MCF 10A (cell line): ENCODE measurements at regions not wholly inside any gene's neighbourhood (a gene's known extent, or its start where the extent isn't known, plus 50 kb on each side); places are given as distances from the start of the nearest gene placed in this dataset.
"Not testable (repeated sequence)": the region's sequence is repeated elsewhere in the genome, so short reads cannot be mapped to it uniquely, and the experiment has no call there.

Experiments used
- BruUV-seq: library from RNA; stranded (reverse); fragments of 400-500 nt; replicated peaks from 2 replicates; lab custom pipeline; 2021; lab: Mats Ljungman, UMichigan
- CTCF ChIA-PET: fragments of 300-600 bp; sonication (Branson Sonifier 250); formaldehyde crosslinking; extraction: SDS; loops from one replicate; lab custom pipeline; 2021; ENCODE audit warnings: antibody characterized with exemption, inconsistent platforms; lab: Yijun Ruan, JAX
- POLR2A ChIA-PET: fragments of 300-600, 350-650 bp; sonication (Branson Sonifier 250); formaldehyde crosslinking; extraction: SDS; loops from one replicate; lab custom pipeline; 2020; ENCODE audit warnings: antibody characterized with exemption, inconsistent platforms; lab: Yijun Ruan, JAX
- DNase-seq: peaks from one replicate; pipeline ENCODE4 v3.0.0-alpha.2; 2018; ENCODE audit not compliant: unreplicated experiment
- H3K27ac Mint-ChIP-seq: one replicate; pipeline ENCODE4 v1.8.0; 2022; ENCODE audit warnings: mild to moderate bottlenecking, low read depth, mixed read lengths; ENCODE audit not compliant: unreplicated experiment
- H3K27me3 Mint-ChIP-seq: one replicate; pipeline ENCODE4 v1.8.0; 2022; ENCODE audit warnings: mixed read lengths; ENCODE audit not compliant: insufficient read depth, unreplicated experiment
- H3K36me3 Mint-ChIP-seq: one replicate; pipeline ENCODE4 v1.8.0; 2022; ENCODE audit warnings: mild to moderate bottlenecking, moderate library complexity, mixed read lengths; ENCODE audit not compliant: insufficient read depth, unreplicated experiment
- H3K4me1 Mint-ChIP-seq: one replicate; pipeline ENCODE4 v1.8.0; 2022; ENCODE audit warnings: mixed read lengths; ENCODE audit not compliant: insufficient read depth, unreplicated experiment
- H3K4me3 Mint-ChIP-seq: one replicate; pipeline ENCODE4 v1.8.0; 2022; ENCODE audit warnings: mild to moderate bottlenecking, moderate library complexity, mixed read lengths; ENCODE audit not compliant: unreplicated experiment
- H3K9me3 Mint-ChIP-seq: one replicate; pipeline ENCODE4 v1.8.0; 2022; ENCODE audit warnings: mixed read lengths; ENCODE audit not compliant: unreplicated experiment
- intact Hi-C: fragments of 100-400 bp; cut with micrococcal nuclease; formaldehyde crosslinking; loops from 2 replicates; pipeline ENCODE4 v1.14.1; 2022
- TF ChIP-seq, protein P1 (sequence below): fragments of 200-600 bp; IDR thresholded peaks from one replicate; pipeline ENCODE4 v1.8.0; 2022; ENCODE audit warnings: antibody characterized with exemption, mild to moderate bottlenecking; ENCODE audit not compliant: unreplicated experiment

DNA sequence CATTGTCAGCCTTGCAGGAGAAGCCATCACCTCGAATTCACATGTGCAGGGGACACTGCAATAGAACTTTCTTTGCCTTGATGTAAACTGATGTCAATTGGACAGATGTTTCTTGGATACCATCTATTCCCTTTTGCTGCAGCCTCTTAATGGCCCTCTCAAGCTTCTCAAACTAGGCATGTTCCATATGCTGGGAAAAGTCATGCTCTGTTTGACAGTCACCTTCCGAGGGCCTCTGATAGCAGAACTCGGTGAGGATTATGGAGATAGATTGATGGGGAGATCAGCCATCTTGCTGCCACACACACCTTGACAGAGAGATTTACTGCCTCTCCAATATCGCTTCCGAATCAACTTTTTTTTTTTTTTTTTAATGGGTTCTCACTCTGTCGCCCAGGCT is 145.8 kb upstream of the NUDT4 start:
- ChIA-PET CTCF (no interaction called here), POLR2A (no interaction called here)
- intact Hi-C loops: no loop called here
- TF ChIP-seq, protein P1, sequence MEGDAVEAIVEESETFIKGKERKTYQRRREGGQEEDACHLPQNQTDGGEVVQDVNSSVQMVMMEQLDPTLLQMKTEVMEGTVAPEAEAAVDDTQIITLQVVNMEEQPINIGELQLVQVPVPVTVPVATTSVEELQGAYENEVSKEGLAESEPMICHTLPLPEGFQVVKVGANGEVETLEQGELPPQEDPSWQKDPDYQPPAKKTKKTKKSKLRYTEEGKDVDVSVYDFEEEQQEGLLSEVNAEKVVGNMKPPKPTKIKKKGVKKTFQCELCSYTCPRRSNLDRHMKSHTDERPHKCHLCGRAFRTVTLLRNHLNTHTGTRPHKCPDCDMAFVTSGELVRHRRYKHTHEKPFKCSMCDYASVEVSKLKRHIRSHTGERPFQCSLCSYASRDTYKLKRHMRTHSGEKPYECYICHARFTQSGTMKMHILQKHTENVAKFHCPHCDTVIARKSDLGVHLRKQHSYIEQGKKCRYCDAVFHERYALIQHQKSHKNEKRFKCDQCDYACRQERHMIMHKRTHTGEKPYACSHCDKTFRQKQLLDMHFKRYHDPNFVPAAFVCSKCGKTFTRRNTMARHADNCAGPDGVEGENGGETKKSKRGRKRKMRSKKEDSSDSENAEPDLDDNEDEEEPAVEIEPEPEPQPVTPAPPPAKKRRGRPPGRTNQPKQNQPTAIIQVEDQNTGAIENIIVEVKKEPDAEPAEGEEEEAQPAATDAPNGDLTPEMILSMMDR: no peak
- DNase-seq: no peak
- no peak overlapping the region for H3K27ac Mint-ChIP-seq
- no peaks in the 10 kb centered on the region for H3K36me3 Mint-ChIP-seq
- H3K4me3 Mint-ChIP-seq: no peak overlapping the region
- H3K27me3 Mint-ChIP-seq: no peaks in the 10 kb centered on the region
- H3K4me1 Mint-ChIP-seq: peaks cover 23% of the 10 kb centered on the region
- BruUV-seq: no TSS peak
- no peaks in the 10 kb centered on the region for H3K9me3 Mint-ChIP-seq

DNA sequence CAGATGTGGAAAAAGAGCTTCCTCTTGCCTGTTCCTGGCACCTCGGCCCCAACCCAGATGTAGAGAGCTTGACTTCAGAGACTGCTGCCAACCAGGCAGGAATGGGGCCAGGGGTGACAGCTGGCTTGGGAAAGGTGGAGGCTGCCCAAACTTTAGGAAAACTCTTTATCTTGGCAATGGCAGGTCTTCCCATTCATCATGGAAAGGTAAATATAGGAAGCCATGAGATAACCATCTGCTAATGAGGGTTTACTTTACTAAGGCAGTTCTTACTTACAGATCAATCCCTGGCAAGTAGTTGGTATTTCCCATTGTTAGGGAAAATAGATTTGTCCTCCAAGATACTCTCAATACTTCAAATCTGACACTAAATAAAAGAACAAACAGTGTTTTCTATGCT is 143.1 kb upstream of the NUDT4 start:
- Mint-ChIP-seq H3K9me3 (peaks cover 3% of the 10 kb centered on the region), H3K27ac (no peak overlapping the region), H3K36me3 (no peaks in the 10 kb centered on the region), H3K4me1 (peaks cover 24% of the 10 kb centered on the region), H3K27me3 (no peaks in the 10 kb centered on the region), H3K4me3 (no peak overlapping the region)
- no peak for DNase-seq
- no TSS peak for BruUV-seq
- ChIA-PET POLR2A (interaction anchor here (0.9 to 1.1 kb wide), 2 partner anchors 9 to 60 kb away, joined by 3 to 7 read pairs; no protein-coding TSS in a partner anchor), CTCF (interaction anchor here (0.6 to 0.7 kb wide), 2 partner anchors 77 to 1529 kb away, joined by 3 read pairs; no protein-coding TSS in a partner anchor)
- intact Hi-C loops: no loop called here
- TF ChIP-seq, protein P1: no peak

DNA sequence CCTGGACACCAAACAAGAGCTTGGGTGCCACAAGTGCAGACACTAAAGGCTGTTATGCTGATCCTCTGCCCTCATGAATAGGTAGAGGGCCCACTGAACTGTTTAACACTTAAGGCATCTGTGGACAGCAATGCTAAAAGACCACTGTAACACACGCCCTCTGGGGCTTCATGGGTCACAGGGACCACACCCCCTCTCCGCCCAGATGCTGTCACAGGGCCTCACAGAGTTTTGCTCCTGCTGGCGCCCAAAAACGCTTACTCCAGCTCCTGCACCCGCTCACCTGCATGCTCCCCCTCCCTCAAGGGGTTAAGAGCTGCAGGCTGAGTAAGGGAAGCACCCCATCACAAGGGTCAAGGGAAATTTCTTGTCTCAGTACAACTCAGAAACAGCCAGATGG is 141.8 kb upstream of the NUDT4 start:
- TF ChIP-seq, protein P1: no peak
- Mint-ChIP-seq H3K4me3 (no peak overlapping the region), H3K27ac (no peak overlapping the region), H3K4me1 (peaks cover 16% of the 10 kb centered on the region), H3K9me3 (peaks cover 7% of the 10 kb centered on the region), H3K27me3 (no peaks in the 10 kb centered on the region), H3K36me3 (no peaks in the 10 kb centered on the region)
- DNase-seq: no peak
- CTCF ChIA-PET: interaction anchor here (0.7 kb wide), 1 partner anchor 8 kb away, joined by 3 read pairs; no protein-coding TSS in a partner anchor
- POLR2A ChIA-PET: no interaction called here
- intact Hi-C loops: no loop called here
- BruUV-seq: no TSS peak

DNA sequence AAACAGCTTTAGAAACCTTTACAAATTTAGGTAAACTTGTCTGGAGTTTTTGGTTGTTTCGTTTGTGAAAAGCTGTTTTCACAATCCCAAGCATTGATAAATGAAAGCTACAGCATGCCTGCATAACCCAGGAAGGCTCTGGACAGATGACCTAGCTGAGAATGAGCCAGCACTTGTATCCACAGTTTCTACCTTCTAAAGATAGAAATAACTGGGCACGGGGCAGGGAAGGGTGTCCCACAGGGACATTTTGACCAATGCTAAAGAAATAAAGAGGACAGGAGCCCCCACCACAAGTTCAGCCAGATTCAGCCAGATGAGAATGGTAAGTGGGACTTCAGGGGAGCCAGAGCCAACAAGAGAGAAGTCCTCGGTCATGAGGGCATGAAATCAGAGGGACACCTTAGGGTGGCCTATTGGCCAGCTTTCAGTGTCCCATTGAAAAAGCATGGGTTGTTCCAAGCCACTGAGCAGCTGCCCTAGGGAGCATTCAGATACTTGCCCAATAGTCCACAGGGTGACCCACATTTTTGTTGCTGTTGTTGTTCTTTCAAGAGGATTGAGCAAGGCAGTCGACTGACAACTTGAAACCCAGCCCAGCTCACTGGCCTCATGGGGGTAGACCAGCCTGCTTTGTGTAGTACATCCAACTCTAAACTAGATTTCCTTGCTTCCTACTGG is 140.3 kb upstream of the NUDT4 start:
- TF ChIP-seq, protein P1: no peak
- Mint-ChIP-seq H3K27me3 (no peaks in the 10 kb centered on the region), H3K9me3 (peaks cover 7% of the 10 kb centered on the region), H3K36me3 (no peaks in the 10 kb centered on the region), H3K4me3 (no peak overlapping the region), H3K27ac (no peak overlapping the region), H3K4me1 (peaks cover 16% of the 10 kb centered on the region)
- POLR2A ChIA-PET: interaction anchor here (0.7 to 2.2 kb wide), 3 partner anchors 15 to 110 kb away, joined by 3 to 5 read pairs (median 4); no protein-coding TSS in a partner anchor
- intact Hi-C loops: no loop called here
- CTCF ChIA-PET: interaction anchor here (0.8 to 1.5 kb wide), 2 partner anchors 21 to 250 kb away, joined by 3 to 5 read pairs; no protein-coding TSS in a partner anchor
- peak; percentile 64 for DNase-seq
- BruUV-seq: no TSS peak

DNA sequence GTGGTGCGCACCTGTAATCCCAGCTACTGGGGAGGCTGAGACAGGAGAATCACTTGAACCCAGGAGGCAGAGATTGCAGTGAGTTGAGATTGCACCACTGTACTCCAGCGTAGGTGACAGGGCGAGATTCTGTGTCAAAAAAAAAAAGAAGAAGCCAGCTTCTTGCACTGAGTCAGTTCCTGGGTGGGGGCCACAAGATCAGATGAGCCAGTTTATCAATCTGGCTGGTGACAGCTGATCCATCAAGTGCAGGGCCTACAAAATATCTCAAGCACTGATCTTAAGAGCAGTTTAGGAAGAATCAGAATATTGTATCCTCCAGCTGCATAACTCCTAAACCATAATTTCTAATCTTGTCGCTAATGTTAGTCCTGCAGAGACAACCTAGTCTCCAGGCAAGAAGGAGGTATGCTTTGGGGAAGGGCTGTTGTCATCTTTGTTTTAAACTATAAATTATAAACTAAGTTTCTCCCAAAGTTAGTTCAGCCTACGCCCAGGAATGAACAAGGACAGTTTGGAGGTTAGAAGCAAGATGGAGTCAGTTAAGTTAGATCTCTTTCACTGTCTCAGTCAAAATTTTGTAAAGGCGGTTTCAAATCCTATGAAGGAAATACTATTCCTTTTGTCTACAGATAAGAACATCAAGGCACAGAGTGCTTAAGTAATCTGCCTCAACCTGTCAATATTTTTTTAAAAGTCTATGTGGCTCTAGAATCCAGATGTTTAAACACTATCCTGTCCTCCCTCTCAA is 139.0 kb upstream of the NUDT4 start:
- ChIA-PET POLR2A (interaction anchor here (0.9 to 2.2 kb wide), 2 partner anchors 11 to 111 kb away, joined by 3 to 5 read pairs; no protein-coding TSS in a partner anchor), CTCF (interaction anchor here (0.6 to 1.3 kb wide), 2 partner anchors 11 to 22 kb away, joined by 3 to 4 read pairs; no protein-coding TSS in a partner anchor)
- H3K4me3 Mint-ChIP-seq, H3K9me3 Mint-ChIP-seq, DNase-seq, H3K27me3 Mint-ChIP-seq, H3K27ac Mint-ChIP-seq, H3K36me3 Mint-ChIP-seq, intact Hi-C loops, BruUV-seq: not testable (repeated sequence)
- peaks cover 27% of the 10 kb centered on the region for H3K4me1 Mint-ChIP-seq
